ENCODE measurements at regions not wholly inside any gene's neighbourhood (a gene's known extent, or its start where the extent isn't known, plus 50 kb on each side); places are given as distances from the start of the nearest gene placed in this dataset.

DNA sequence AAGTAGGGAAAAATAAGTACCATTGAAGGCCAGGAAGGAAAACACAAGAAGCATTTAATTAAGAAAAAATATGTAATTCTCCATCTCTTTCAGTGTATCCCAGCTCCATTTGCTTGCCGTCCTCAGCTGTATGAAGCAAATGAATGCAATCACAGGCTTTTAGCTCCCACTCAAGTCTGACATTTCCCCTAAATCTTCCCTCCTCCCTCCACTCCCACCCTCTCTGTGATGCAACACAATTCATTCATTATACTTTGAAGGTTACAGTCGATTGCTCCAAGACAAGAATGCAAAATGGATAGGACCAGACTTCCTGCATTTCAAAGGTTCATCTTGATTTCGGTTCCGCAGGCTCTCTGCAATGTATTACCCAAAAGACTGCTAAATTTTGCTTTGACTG, 172.7 kb upstream of the SERPINE2 start:
- Mint-ChIP-seq H3K9me3 (ENCODE audit: unreplicated experiment) (no peaks in the 10 kb centered on the region), H3K27me3 (ENCODE audit: insufficient read depth, unreplicated experiment) (no peaks in the 10 kb centered on the region), H3K4me3 (ENCODE audit: unreplicated experiment) (no peak overlapping the region), H3K36me3 (ENCODE audit: insufficient read depth, unreplicated experiment) (no peaks in the 10 kb centered on the region), H3K27ac (ENCODE audit: low read depth, unreplicated experiment) (no peak overlapping the region), H3K4me1 (ENCODE audit: insufficient read depth, unreplicated experiment) (no peaks in the 10 kb centered on the region)
- ChIA-PET CTCF (interaction anchor here (0.6 kb wide), 1 partner anchor 73 kb away, joined by 3 read pairs; no protein-coding TSS in a partner anchor), POLR2A (interaction anchor here (0.7 to 1.4 kb wide), 2 partner anchors 11 to 186 kb away, joined by 3 read pairs; no protein-coding TSS in a partner anchor)
- intact Hi-C loops (cut with micrococcal nuclease) = no loop called here
- no peak for TF ChIP-seq CTCF (IDR thresholded peaks at IDR 0.05; ENCODE audit: unreplicated experiment)
- DNase-seq (ENCODE audit: unreplicated experiment) = no peak
- no TSS peak for BruUV-seq (replicated peaks)

- CTCF ChIA-PET = no interaction called here
- BruUV-seq (replicated peaks) = no TSS peak
- Mint-ChIP-seq H3K4me1 (ENCODE audit: insufficient read depth, unreplicated experiment) (no peaks in the 10 kb centered on the region), H3K27me3 (ENCODE audit: insufficient read depth, unreplicated experiment) (no peaks in the 10 kb centered on the region), H3K4me3 (ENCODE audit: unreplicated experiment) (no peak overlapping the region), H3K27ac (ENCODE audit: low read depth, unreplicated experiment) (no peak overlapping the region), H3K9me3 (ENCODE audit: unreplicated experiment) (no peaks in the 10 kb centered on the region), H3K36me3 (ENCODE audit: insufficient read depth, unreplicated experiment) (no peaks in the 10 kb centered on the region)
- TF ChIP-seq CTCF (IDR thresholded peaks at IDR 0.05; ENCODE audit: unreplicated experiment) = no peak
- intact Hi-C loops (cut with micrococcal nuclease) = no loop called here
- POLR2A ChIA-PET = no interaction called here
- DNase-seq (ENCODE audit: unreplicated experiment) = no peak
Observed at GRCh38 chr2:224211181-224211480, 172.0 kb upstream of the SERPINE2 start.

- intact Hi-C loops (cut with micrococcal nuclease) = no loop called here
- H3K9me3 Mint-ChIP-seq (ENCODE audit: unreplicated experiment) = no peaks in the 10 kb centered on the region
- H3K27ac Mint-ChIP-seq (ENCODE audit: low read depth, unreplicated experiment) = no peak overlapping the region
- no peak for DNase-seq (ENCODE audit: unreplicated experiment)
- no peaks in the 10 kb centered on the region for H3K27me3 Mint-ChIP-seq (ENCODE audit: insufficient read depth, unreplicated experiment)
- no peaks in the 10 kb centered on the region for H3K4me1 Mint-ChIP-seq (ENCODE audit: insufficient read depth, unreplicated experiment)
- POLR2A ChIA-PET = interaction anchor here (1.1 kb wide), 1 partner anchor 8 kb away, joined by 3 read pairs; no protein-coding TSS in a partner anchor
- no peak for TF ChIP-seq CTCF (IDR thresholded peaks at IDR 0.05; ENCODE audit: unreplicated experiment)
- CTCF ChIA-PET = no interaction called here
- H3K36me3 Mint-ChIP-seq (ENCODE audit: insufficient read depth, unreplicated experiment) = no peaks in the 10 kb centered on the region
- no peak overlapping the region for H3K4me3 Mint-ChIP-seq (ENCODE audit: unreplicated experiment)
- no TSS peak for BruUV-seq (replicated peaks)
Observed at GRCh38 chr2:224210286-224211180, 171.4 kb upstream of the SERPINE2 start.

GRCh38 chr2:224209555-224210285, 170.6 kb upstream of the SERPINE2 start:
- intact Hi-C loops (cut with micrococcal nuclease) = no loop called here
- TF ChIP-seq CTCF (IDR thresholded peaks at IDR 0.05; ENCODE audit: unreplicated experiment) = no peak
- no TSS peak for BruUV-seq (replicated peaks)
- no peaks in the 10 kb centered on the region for H3K4me1 Mint-ChIP-seq (ENCODE audit: insufficient read depth, unreplicated experiment)
- no peak overlapping the region for H3K4me3 Mint-ChIP-seq (ENCODE audit: unreplicated experiment)
- H3K9me3 Mint-ChIP-seq (ENCODE audit: unreplicated experiment) = no peaks in the 10 kb centered on the region
- DNase-seq (ENCODE audit: unreplicated experiment) = no peak
- CTCF ChIA-PET = no interaction called here
- no peaks in the 10 kb centered on the region for H3K27me3 Mint-ChIP-seq (ENCODE audit: insufficient read depth, unreplicated experiment)
- POLR2A ChIA-PET = interaction anchor here (1.0 to 1.1 kb wide), 2 partner anchors 9 to 12 kb away, joined by 3 read pairs; no protein-coding TSS in a partner anchor
- no peak overlapping the region for H3K27ac Mint-ChIP-seq (ENCODE audit: low read depth, unreplicated experiment)
- H3K36me3 Mint-ChIP-seq (ENCODE audit: insufficient read depth, unreplicated experiment) = no peaks in the 10 kb centered on the region
